CD4-positive, CD25-positive, alpha-beta regulatory T cell (primary cell): ENCODE measurements at regions not wholly inside any gene's neighbourhood (a gene's known extent, or its start where the extent isn't known, plus 50 kb on each side); places are given as distances from the start of the nearest gene placed in this dataset.

Source experiments
- ATAC-seq, 2 donors: fragments of 150-1000 bp; cut with Tn5 transposase; one replicate each; pipeline ENCODE4 v1.10.0; 2021; ENCODE audit warnings: low read depth in 2 of 2, moderate number of reproducible peaks in 2 of 2, moderate library complexity in 1 of 2
- DNase-seq, 3 donors: peaks; one replicate each; pipeline versions ENCODE4 v3.0.0 to v3.0.0-alpha.2; 2012 to 2022; ENCODE audit warnings: mixed read lengths in 1 of 3
- H3K27ac ChIP-seq: one replicate; pipeline ENCODE4 v1.7.0; 2013; ENCODE audit warnings: mild to moderate bottlenecking, low read length; ENCODE audit not compliant: insufficient read depth, poor library complexity, severe bottlenecking
- H3K27me3 ChIP-seq: one replicate; pipeline ENCODE4 v1.7.0; 2013; ENCODE audit warnings: low read length; ENCODE audit not compliant: control insufficient read depth, insufficient read depth
- H3K36me3 ChIP-seq: one replicate; pipeline ENCODE4 v1.7.0; 2013; ENCODE audit warnings: mild to moderate bottlenecking, low read length, moderate library complexity; ENCODE audit not compliant: control insufficient read depth, insufficient read depth
- H3K4me1 ChIP-seq: 2 replicates; pipeline ENCODE4 v1.7.0; 2013; ENCODE audit warnings: mild to moderate bottlenecking, low read length; ENCODE audit not compliant: insufficient read depth, control insufficient read depth, poor library complexity, severe bottlenecking
- H3K4me3 ChIP-seq: one replicate; pipeline ENCODE4 v1.7.0; 2013; ENCODE audit warnings: low read depth, mild to moderate bottlenecking, low read length, moderate library complexity
- H3K9me3 ChIP-seq, 2 experiments: 1 replicate in 1 of 2; 2 replicates in 1 of 2; pipeline ENCODE4 v1.7.0; 2013; ENCODE audit warnings: low read length in 2 of 2, mild to moderate bottlenecking in 1 of 2, moderate library complexity in 1 of 2; ENCODE audit not compliant: control insufficient read depth in 2 of 2
- H3K27ac Mint-ChIP-seq, 3 donors: one replicate each; pipeline ENCODE4 v1.8.0; 2020 to 2022; ENCODE audit warnings: mild to moderate bottlenecking in 3 of 3, mixed read lengths in 3 of 3, moderate library complexity in 2 of 3
- H3K27me3 Mint-ChIP-seq: one replicate; pipeline ENCODE4 v1.8.0; 2022; ENCODE audit warnings: mild to moderate bottlenecking, mixed read lengths
- H3K36me3 Mint-ChIP-seq: one replicate; pipeline ENCODE4 v1.8.0; 2020; ENCODE audit warnings: mixed read lengths
- H3K4me1 Mint-ChIP-seq, 4 donors: one replicate each; pipeline ENCODE4 v1.8.0; 2020 to 2022; ENCODE audit warnings: mixed read lengths in 4 of 4, mild to moderate bottlenecking in 1 of 4
- H3K4me3 Mint-ChIP-seq, 4 donors: one replicate each; pipeline ENCODE4 v1.8.0; 2020 to 2022; ENCODE audit warnings: mild to moderate bottlenecking in 4 of 4, mixed read lengths in 4 of 4, moderate library complexity in 3 of 4
- H3K9me3 Mint-ChIP-seq, 7 donors: one replicate each; pipeline ENCODE4 v1.8.0; 2020 to 2022; ENCODE audit warnings: mixed read lengths in 7 of 7, mild to moderate bottlenecking in 3 of 7, moderate library complexity in 2 of 7

DNA sequence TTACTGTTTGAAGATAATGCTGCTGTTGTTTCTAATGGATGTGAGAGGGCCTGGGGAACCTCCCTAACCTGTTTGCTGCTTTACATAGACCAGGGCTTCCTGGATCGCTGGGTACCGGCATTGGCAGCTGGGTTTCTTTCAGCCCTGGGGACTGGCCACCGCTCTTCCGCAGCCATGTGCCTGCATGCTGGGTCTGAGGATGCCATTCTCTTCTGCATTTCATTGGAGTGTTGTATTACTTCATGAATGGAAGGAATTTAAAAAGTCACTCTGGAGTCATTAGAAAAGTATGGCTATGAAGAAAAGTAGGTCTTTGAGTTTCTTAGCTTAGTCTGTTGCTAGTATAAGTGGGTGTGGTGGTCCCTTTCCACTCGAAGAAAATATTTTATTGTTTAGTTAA lies 107.3 kb upstream of the MGAT5 start:
- Mint-ChIP-seq H3K4me1 (peaks cover 27 to 77% (median 55%) of the 10 kb centered on the region in 4 donors), H3K4me3 (peak overlapping the region in 1 of 4 donors; percentile 10), H3K36me3 (peaks cover 31% of the 10 kb centered on the region), H3K27me3 (no peaks in the 10 kb centered on the region), H3K27ac (peak overlapping the region in 2 of 3 donors; percentile 22 to 57), H3K9me3 (peaks cover 0 to 1% (median 0%) of the 10 kb centered on the region in 7 donors)
- H3K4me3 ChIP-seq = no peak overlapping the region
- peaks cover 3% of the 10 kb centered on the region for H3K36me3 ChIP-seq
- no peak overlapping the region for H3K27ac ChIP-seq
- DNase-seq (no peak), ATAC-seq (no peak)
- no peaks in the 10 kb centered on the region for H3K9me3 ChIP-seq
- no peaks in the 10 kb centered on the region for H3K4me1 ChIP-seq
- no peaks in the 10 kb centered on the region for H3K27me3 ChIP-seq

GRCh38 chr2:134148172-134148571 lies 105.7 kb upstream of the MGAT5 start:
- no peak for ATAC-seq
- Mint-ChIP-seq H3K4me3 (no peak overlapping the region), H3K27me3 (no peaks in the 10 kb centered on the region), H3K9me3 (peaks cover 0 to 2% (median 0%) of the 10 kb centered on the region in 7 donors), H3K36me3 (peaks cover 24% of the 10 kb centered on the region), H3K4me1 (peaks cover 22 to 65% (median 46%) of the 10 kb centered on the region in 4 donors), H3K27ac (no peak overlapping the region)
- H3K27me3 ChIP-seq = no peaks in the 10 kb centered on the region
- H3K9me3 ChIP-seq = no peaks in the 10 kb centered on the region
- H3K4me3 ChIP-seq = no peak overlapping the region
- no peaks in the 10 kb centered on the region for H3K4me1 ChIP-seq
- no peak for DNase-seq
- H3K27ac ChIP-seq = no peak overlapping the region
- peaks cover 3% of the 10 kb centered on the region for H3K36me3 ChIP-seq

GRCh38 chr2:134148843-134149472 lies 104.9 kb upstream of the MGAT5 start:
- ATAC-seq = no peak
- H3K36me3 Mint-ChIP-seq = peaks cover 18% of the 10 kb centered on the region
- peaks cover 0 to 2% (median 0%) of the 10 kb centered on the region in 7 donors for H3K9me3 Mint-ChIP-seq
- no peak for DNase-seq
- no peak overlapping the region for H3K4me3 Mint-ChIP-seq
- Histone ChIP-seq H3K27me3 (no peaks in the 10 kb centered on the region), H3K4me3 (no peak overlapping the region), H3K4me1 (no peaks in the 10 kb centered on the region), H3K36me3 (peaks cover 3% of the 10 kb centered on the region), H3K9me3 (no peaks in the 10 kb centered on the region), H3K27ac (no peak overlapping the region)
- peaks cover 22 to 61% (median 39%) of the 10 kb centered on the region in 4 donors for H3K4me1 Mint-ChIP-seq
- H3K27ac Mint-ChIP-seq = peak overlapping the region in 2 of 3 donors; percentile 45 to 83
- no peaks in the 10 kb centered on the region for H3K27me3 Mint-ChIP-seq

- H3K4me1 ChIP-seq = peaks cover 4% of the 10 kb centered on the region
- no peak overlapping the region for H3K4me3 ChIP-seq
- H3K36me3 ChIP-seq = no peaks in the 10 kb centered on the region
- H3K27ac ChIP-seq = no peak overlapping the region
- Mint-ChIP-seq H3K9me3 (peaks cover 0 to 2% (median 0%) of the 10 kb centered on the region in 7 donors), H3K27me3 (no peaks in the 10 kb centered on the region), H3K4me1 (peaks cover 22 to 65% (median 42%) of the 10 kb centered on the region in 4 donors), H3K36me3 (peaks cover 21% of the 10 kb centered on the region), H3K4me3 (no peak overlapping the region), H3K27ac (peak overlapping the region; percentile 45 to 83 (median 64))
- no peaks in the 10 kb centered on the region for H3K9me3 ChIP-seq
- H3K27me3 ChIP-seq = no peaks in the 10 kb centered on the region
- ATAC-seq = no peak
- no peak for DNase-seq
These were observed 104.0 kb upstream of the MGAT5 start for GRCh38 chr2:134149904-134150303.

DNA sequence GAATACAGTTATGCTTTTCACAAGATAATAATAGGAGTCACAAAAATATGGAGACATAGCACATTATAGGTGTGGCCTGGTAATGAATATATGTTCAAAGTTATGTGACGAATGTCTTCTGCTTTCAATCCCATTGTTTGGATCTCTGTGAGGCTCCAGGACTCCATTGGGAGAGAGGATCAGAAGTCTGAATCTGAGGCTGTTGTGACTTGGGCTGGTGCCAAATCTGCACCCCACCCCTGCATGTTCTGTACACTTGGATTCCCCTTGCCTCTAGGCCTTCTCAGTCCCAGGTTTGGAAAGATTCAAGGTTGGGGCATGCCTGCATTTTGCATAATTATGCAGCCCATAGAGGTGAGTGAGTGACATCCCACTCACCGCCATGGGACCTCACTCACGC lies 103.1 kb upstream of the MGAT5 start:
- peaks cover 23% of the 10 kb centered on the region for H3K36me3 Mint-ChIP-seq
- no peak for ATAC-seq
- peaks cover 20 to 61% (median 43%) of the 10 kb centered on the region in 4 donors for H3K4me1 Mint-ChIP-seq
- H3K27ac Mint-ChIP-seq = no peak overlapping the region
- H3K27me3 Mint-ChIP-seq = no peaks in the 10 kb centered on the region
- H3K4me3 Mint-ChIP-seq = no peak overlapping the region
- H3K4me1 ChIP-seq = peaks cover 4% of the 10 kb centered on the region
- H3K4me3 ChIP-seq = no peak overlapping the region
- no peak overlapping the region for H3K27ac ChIP-seq
- H3K9me3 Mint-ChIP-seq = peaks cover 0 to 2% (median 0%) of the 10 kb centered on the region in 7 donors
- no peaks in the 10 kb centered on the region for H3K9me3 ChIP-seq
- peaks cover 3% of the 10 kb centered on the region for H3K36me3 ChIP-seq
- no peaks in the 10 kb centered on the region for H3K27me3 ChIP-seq
- no peak for DNase-seq

GRCh38 chr2:134152045-134153010 lies 101.5 kb upstream of the MGAT5 start:
- Mint-ChIP-seq H3K36me3 (peaks cover 27% of the 10 kb centered on the region), H3K4me3 (no peak overlapping the region), H3K27me3 (no peaks in the 10 kb centered on the region), H3K27ac (no peak overlapping the region), H3K4me1 (peaks cover 15 to 63% (median 43%) of the 10 kb centered on the region in 4 donors), H3K9me3 (peaks cover 0 to 2% (median 0%) of the 10 kb centered on the region in 7 donors)
- no peak for ATAC-seq
- Histone ChIP-seq H3K27ac (no peak overlapping the region), H3K4me1 (peaks cover 4% of the 10 kb centered on the region), H3K9me3 (no peaks in the 10 kb centered on the region), H3K4me3 (no peak overlapping the region), H3K36me3 (peaks cover 3% of the 10 kb centered on the region), H3K27me3 (no peaks in the 10 kb centered on the region)
- DNase-seq = no peak

DNA sequence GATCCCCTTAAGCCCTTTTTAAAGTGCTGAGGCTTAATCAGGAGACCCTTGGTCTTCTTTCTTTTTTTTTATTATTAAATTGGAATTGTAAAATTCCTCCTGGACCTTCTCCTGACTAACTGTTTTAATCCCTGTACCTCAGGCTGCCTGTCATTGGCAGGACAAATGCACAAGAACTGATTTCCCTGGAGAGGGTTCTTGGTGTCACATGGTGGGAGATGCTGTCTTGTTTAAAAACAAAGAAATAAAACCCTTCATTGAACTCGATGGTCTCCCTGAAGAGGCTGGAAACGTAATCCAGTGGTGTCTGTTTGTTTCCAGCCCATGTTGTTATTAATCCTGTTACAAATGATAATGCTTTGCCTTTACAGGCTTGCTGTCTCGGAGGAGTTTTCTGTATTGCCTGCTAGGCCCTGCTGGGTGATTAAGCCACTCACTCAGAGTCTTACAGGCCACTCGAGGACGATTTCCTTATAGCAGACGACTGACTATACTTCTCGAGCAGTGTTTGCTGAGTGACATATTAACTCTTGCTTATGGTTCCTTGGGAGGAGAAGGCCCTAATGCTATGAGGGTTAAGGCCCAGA lies 100.5 kb upstream of the MGAT5 start:
- H3K9me3 Mint-ChIP-seq = peaks cover 0 to 2% (median 0%) of the 10 kb centered on the region in 7 donors
- Histone ChIP-seq H3K36me3 (peaks cover 3% of the 10 kb centered on the region), H3K27me3 (no peaks in the 10 kb centered on the region), H3K4me3 (no peak overlapping the region), H3K9me3 (no peaks in the 10 kb centered on the region), H3K27ac (no peak overlapping the region), H3K4me1 (peaks cover 4% of the 10 kb centered on the region)
- H3K27me3 Mint-ChIP-seq = no peaks in the 10 kb centered on the region
- H3K27ac Mint-ChIP-seq = no peak overlapping the region
- H3K4me3 Mint-ChIP-seq = no peak overlapping the region
- ATAC-seq (no peak), DNase-seq (no peak)
- H3K4me1 Mint-ChIP-seq = peaks cover 12 to 63% (median 35%) of the 10 kb centered on the region in 4 donors
- peaks cover 23% of the 10 kb centered on the region for H3K36me3 Mint-ChIP-seq
